Astrocyte (in vitro differentiated cells and primary cell): ENCODE measurements at regions not wholly inside any gene's neighbourhood (a gene's known extent, or its start where the extent isn't known, plus 50 kb on each side); places are given as distances from the start of the nearest gene placed in this dataset.

Source experiments
- DNase-seq: peaks from one replicate; pipeline ENCODE4 v3.0.0-alpha.2; 2010; ENCODE audit warnings: low read depth
- FAIRE-seq: peaks from 2 replicates; lab custom pipeline; 2011; peaks lifted over from hg19 to GRCh38; lab: Jason Lieb, UNC
- H2AFZ ChIP-seq: 2 replicates; pipeline ENCODE4 v1.6.0; 2012; ENCODE audit warnings: low read depth, low read length, inconsistent platforms
- H3K27ac ChIP-seq: 2 replicates; pipeline ENCODE4 v1.5.1; 2011; ENCODE audit warnings: low read depth, low read length, inconsistent platforms
- H3K27me3 ChIP-seq: 2 replicates; pipeline ENCODE4 v1.6.0; 2011; ENCODE audit warnings: low read length, inconsistent platforms; ENCODE audit not compliant: insufficient read depth
- H3K36me3 ChIP-seq: 2 replicates; pipeline ENCODE4 v1.5.1; 2011; ENCODE audit warnings: low read length, inconsistent platforms; ENCODE audit not compliant: insufficient read depth
- H3K4me1 ChIP-seq: 2 replicates; pipeline ENCODE4 v1.5.1; 2011; ENCODE audit warnings: low read length, inconsistent platforms; ENCODE audit not compliant: insufficient read depth
- H3K4me2 ChIP-seq: 2 replicates; pipeline ENCODE4 v1.6.0; 2012; ENCODE audit warnings: low read length, inconsistent platforms
- H3K4me3 ChIP-seq: 2 replicates; pipeline ENCODE4 v1.5.1; 2011; ENCODE audit warnings: low read depth, mild to moderate bottlenecking, low read length, inconsistent platforms; ENCODE audit not compliant: insufficient read depth
- H3K79me2 ChIP-seq: 2 replicates; pipeline ENCODE4 v1.6.0; 2012; ENCODE audit warnings: mild to moderate bottlenecking, low read length, inconsistent platforms; ENCODE audit not compliant: insufficient read depth
- H3K9ac ChIP-seq: 2 replicates; pipeline ENCODE4 v1.6.0; 2012; ENCODE audit warnings: mild to moderate bottlenecking, low read length, inconsistent platforms
- H3K9me3 ChIP-seq: 2 replicates; pipeline ENCODE4 v1.5.1; 2012; ENCODE audit warnings: low read depth, mild to moderate bottlenecking, low read length, inconsistent platforms; ENCODE audit not compliant: insufficient read depth
- H4K20me1 ChIP-seq: 2 replicates; pipeline ENCODE4 v1.6.0; 2012; ENCODE audit warnings: low read length, inconsistent platforms; ENCODE audit not compliant: insufficient read depth
- H3K27ac Mint-ChIP-seq: one replicate; pipeline ENCODE4 v1.8.0; 2021; ENCODE audit warnings: mild to moderate bottlenecking, mixed read lengths; ENCODE audit not compliant: unreplicated experiment
- H3K27me3 Mint-ChIP-seq: one replicate; pipeline ENCODE4 v1.8.0; 2021; ENCODE audit warnings: low read depth, mixed read lengths; ENCODE audit not compliant: unreplicated experiment
- H3K36me3 Mint-ChIP-seq: one replicate; pipeline ENCODE4 v1.8.0; 2021; ENCODE audit warnings: low read depth, mixed read lengths; ENCODE audit not compliant: unreplicated experiment
- H3K4me1 Mint-ChIP-seq: one replicate; pipeline ENCODE4 v1.8.0; 2021; ENCODE audit warnings: low read depth, mixed read lengths; ENCODE audit not compliant: unreplicated experiment
- H3K4me3 Mint-ChIP-seq: one replicate; pipeline ENCODE4 v1.8.0; 2021; ENCODE audit warnings: mild to moderate bottlenecking, moderate library complexity, mixed read lengths; ENCODE audit not compliant: unreplicated experiment
- H3K9me3 Mint-ChIP-seq: one replicate; pipeline ENCODE4 v1.8.0; 2021; ENCODE audit warnings: mild to moderate bottlenecking, mixed read lengths; ENCODE audit not compliant: unreplicated experiment
- EZH2 ChIP-seq: IDR thresholded peaks from 2 replicates; pipeline ENCODE4 v1.6.1; 2012; ENCODE audit warnings: mild to moderate bottlenecking, low read length, inconsistent platforms; ENCODE audit not compliant: insufficient read depth
- TF ChIP-seq, protein P1 (sequence below): IDR thresholded peaks from 2 replicates; pipeline ENCODE4 v1.5.1; 2011; ENCODE audit warnings: low read depth, mild to moderate bottlenecking, inconsistent platforms, low read length, moderate library complexity; ENCODE audit not compliant: insufficient read depth

DNA sequence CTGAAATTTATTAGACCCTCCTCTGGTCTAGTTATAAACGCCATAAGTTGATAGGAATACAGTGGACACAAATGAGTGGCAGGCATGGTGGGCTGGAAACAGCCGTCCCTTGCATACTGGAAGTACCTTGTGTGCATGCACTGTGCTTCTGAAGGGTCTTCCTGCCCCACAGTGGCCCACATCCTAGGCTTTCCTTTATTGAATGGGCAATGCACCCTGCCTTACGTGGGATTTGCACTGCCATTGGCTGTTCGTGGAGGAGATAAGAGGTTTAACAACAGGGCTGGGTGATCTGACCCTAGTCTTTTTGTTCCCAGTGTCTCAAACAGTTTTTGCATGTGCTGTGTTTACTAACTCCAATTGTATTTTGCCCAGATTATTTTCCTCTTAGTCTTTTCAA is 480.8 kb downstream of the GADD45G start:
- Mint-ChIP-seq H3K27ac (no peak overlapping the region), H3K4me3 (no peak overlapping the region), H3K4me1 (no peaks in the 10 kb centered on the region), H3K27me3 (peaks cover 37% of the 10 kb centered on the region), H3K36me3 (no peaks in the 10 kb centered on the region), H3K9me3 (peaks cover 3% of the 10 kb centered on the region)
- FAIRE-seq (no peak), DNase-seq (no peak)
- no peak overlapping the region for H3K4me2 ChIP-seq
- H3K36me3 ChIP-seq = no peaks in the 10 kb centered on the region
- H3K4me3 ChIP-seq = no peak overlapping the region
- peaks cover 7% of the 10 kb centered on the region for H3K27me3 ChIP-seq
- no peak overlapping the region for H2AFZ ChIP-seq
- H3K9me3 ChIP-seq = no peaks in the 10 kb centered on the region
- H3K79me2 ChIP-seq = no peaks in the 10 kb centered on the region
- TF ChIP-seq EZH2 = no peak
- TF ChIP-seq, protein P1, sequence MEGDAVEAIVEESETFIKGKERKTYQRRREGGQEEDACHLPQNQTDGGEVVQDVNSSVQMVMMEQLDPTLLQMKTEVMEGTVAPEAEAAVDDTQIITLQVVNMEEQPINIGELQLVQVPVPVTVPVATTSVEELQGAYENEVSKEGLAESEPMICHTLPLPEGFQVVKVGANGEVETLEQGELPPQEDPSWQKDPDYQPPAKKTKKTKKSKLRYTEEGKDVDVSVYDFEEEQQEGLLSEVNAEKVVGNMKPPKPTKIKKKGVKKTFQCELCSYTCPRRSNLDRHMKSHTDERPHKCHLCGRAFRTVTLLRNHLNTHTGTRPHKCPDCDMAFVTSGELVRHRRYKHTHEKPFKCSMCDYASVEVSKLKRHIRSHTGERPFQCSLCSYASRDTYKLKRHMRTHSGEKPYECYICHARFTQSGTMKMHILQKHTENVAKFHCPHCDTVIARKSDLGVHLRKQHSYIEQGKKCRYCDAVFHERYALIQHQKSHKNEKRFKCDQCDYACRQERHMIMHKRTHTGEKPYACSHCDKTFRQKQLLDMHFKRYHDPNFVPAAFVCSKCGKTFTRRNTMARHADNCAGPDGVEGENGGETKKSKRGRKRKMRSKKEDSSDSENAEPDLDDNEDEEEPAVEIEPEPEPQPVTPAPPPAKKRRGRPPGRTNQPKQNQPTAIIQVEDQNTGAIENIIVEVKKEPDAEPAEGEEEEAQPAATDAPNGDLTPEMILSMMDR = no peak
- no peak overlapping the region for H3K27ac ChIP-seq
- no peak overlapping the region for H3K9ac ChIP-seq
- H3K4me1 ChIP-seq = no peaks in the 10 kb centered on the region
- no peaks in the 10 kb centered on the region for H4K20me1 ChIP-seq

DNA sequence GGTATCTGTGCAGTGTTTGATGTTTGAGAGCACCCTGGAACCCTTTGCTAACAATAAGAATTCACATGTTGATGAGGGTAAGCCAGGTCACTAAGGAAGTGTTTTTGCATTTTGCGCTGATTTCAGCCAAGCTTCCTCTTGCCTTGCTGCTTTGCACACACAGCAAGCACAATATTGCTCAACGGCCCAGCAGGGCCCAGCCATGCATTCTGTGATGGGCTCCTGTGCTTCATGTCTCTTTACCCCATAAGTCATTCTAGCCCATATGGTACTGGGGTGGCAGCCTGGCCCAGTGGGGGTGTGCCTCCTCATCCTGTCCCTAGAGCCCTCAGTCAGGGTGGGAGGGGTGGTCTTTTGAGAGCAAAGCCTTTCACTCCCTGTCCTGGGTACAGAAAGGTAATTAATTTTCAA is 481.3 kb downstream of the GADD45G start:
- TF ChIP-seq, protein P1 = no peak
- TF ChIP-seq EZH2 = no peak
- Mint-ChIP-seq H3K9me3 (peaks cover 3% of the 10 kb centered on the region), H3K27ac (no peak overlapping the region), H3K4me1 (no peaks in the 10 kb centered on the region), H3K27me3 (peaks cover 32% of the 10 kb centered on the region), H3K36me3 (no peaks in the 10 kb centered on the region), H3K4me3 (no peak overlapping the region)
- Histone ChIP-seq H3K9me3 (no peaks in the 10 kb centered on the region), H3K79me2 (no peaks in the 10 kb centered on the region), H3K9ac (no peak overlapping the region), H3K36me3 (no peaks in the 10 kb centered on the region), H3K27me3 (peaks cover 3% of the 10 kb centered on the region), H3K4me3 (no peak overlapping the region), H3K27ac (no peak overlapping the region), H3K4me2 (no peak overlapping the region), H3K4me1 (no peaks in the 10 kb centered on the region), H4K20me1 (no peaks in the 10 kb centered on the region), H2AFZ (no peak overlapping the region)
- no peak for DNase-seq
- FAIRE-seq = no peak

DNA sequence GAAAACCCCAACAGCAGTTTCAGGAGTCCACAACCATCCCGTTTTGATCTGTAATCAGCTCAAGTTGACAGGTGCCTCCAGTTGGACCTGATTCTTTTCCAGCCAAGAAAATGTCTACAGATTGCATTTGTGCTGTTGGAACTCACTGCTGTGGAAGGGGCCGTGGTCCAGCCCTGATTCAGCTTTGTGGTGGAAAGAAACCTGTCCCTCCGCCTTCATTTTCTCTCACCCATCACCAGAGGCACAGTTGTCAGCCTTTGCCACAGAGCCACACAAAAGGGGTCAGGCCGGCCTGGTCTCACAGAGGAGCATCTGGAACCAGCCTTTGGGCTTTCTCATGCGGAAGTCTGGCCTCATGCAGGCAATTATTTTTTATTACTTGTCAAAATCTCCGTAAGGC is 483.6 kb downstream of the GADD45G start:
- H3K4me1 Mint-ChIP-seq = no peaks in the 10 kb centered on the region
- peaks cover 4% of the 10 kb centered on the region for H3K9me3 Mint-ChIP-seq
- no peak for FAIRE-seq
- H3K27me3 Mint-ChIP-seq = peaks cover 24% of the 10 kb centered on the region
- no peak overlapping the region for H3K27ac ChIP-seq
- H3K4me3 Mint-ChIP-seq = no peak overlapping the region
- no peak overlapping the region for H2AFZ ChIP-seq
- H3K9me3 ChIP-seq = no peaks in the 10 kb centered on the region
- no peaks in the 10 kb centered on the region for H3K79me2 ChIP-seq
- TF ChIP-seq EZH2 = no peak
- TF ChIP-seq, protein P1 = no peak
- no peaks in the 10 kb centered on the region for H3K36me3 ChIP-seq
- DNase-seq = no peak
- H3K27me3 ChIP-seq = no peaks in the 10 kb centered on the region
- H3K36me3 Mint-ChIP-seq = no peaks in the 10 kb centered on the region
- H4K20me1 ChIP-seq = no peaks in the 10 kb centered on the region
- no peak overlapping the region for H3K4me2 ChIP-seq
- no peak overlapping the region for H3K9ac ChIP-seq
- H3K4me1 ChIP-seq = no peaks in the 10 kb centered on the region
- no peak overlapping the region for H3K4me3 ChIP-seq
- no peak overlapping the region for H3K27ac Mint-ChIP-seq
